ENCODE measurements at regions not wholly inside any gene's neighbourhood (a gene's known extent, or its start where the extent isn't known, plus 50 kb on each side); places are given as distances from the start of the nearest gene placed in this dataset.

DNA sequence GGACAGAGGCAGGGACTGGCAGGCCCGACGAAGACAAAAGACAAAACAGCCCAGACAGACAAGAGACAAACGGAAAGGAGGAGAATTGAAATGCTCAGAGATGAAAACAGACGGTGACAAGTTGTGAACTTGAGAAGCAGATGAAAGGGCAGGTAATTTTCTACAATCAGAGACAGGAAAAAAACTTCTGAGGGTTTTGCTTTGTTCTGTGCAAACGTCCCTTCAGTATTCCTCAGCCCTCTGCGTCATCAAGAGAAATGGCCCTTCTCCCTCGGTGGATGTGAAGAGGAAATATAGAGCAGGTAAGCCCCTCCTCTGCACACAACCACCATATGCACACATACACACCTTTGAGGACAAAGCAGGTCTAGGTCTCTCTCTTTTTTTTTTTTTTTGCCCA lies 206.6 kb downstream of the UACA start:
- no peak overlapping the region for H4K5ac ChIP-seq (ENCODE audit: low read depth, low read length)
- no peak overlapping the region for H2BK5ac ChIP-seq (ENCODE audit: low read depth, low read length, poor library complexity, severe bottlenecking)
- H2AK5ac ChIP-seq (ENCODE audit: low read depth, low read length) = no peak overlapping the region
- H3K9me1 ChIP-seq (ENCODE audit: insufficient read depth, low read length) = peaks cover 9% of the 10 kb centered on the region
- H4K8ac ChIP-seq (ENCODE audit: low read depth in 2 of 2, low read length in 2 of 2) = no peak overlapping the region
- no peak overlapping the region for H3K18ac ChIP-seq (ENCODE audit: low read depth, low read length)
- no peak overlapping the region for H2AFZ ChIP-seq (replicated peaks; ENCODE audit: low read length, poor library complexity)
- dilution Hi-C loops (cut with HindIII; ENCODE audit: low sequenced_read_pairs, unreplicated experiment) = no loop called here
- WGBS, 2 experiments (ENCODE audit: extremely low coverage in 2 of 2, insufficient read length in 1 of 2) = no CpG with 5 or more reads among the region's 7 CpGs
- H2BK120ac ChIP-seq (ENCODE audit: low read depth, low read length) = no peak overlapping the region
- H3K9me3 ChIP-seq (ENCODE audit: control insufficient read depth, insufficient read depth, low read length) = peaks cover 2% of the 10 kb centered on the region; the same call in 1 of the 2 replicates
- no peak overlapping the region for H3K4ac ChIP-seq (ENCODE audit: low read depth, low read length)
- peaks cover 65% of the 10 kb centered on the region for H3K27me3 ChIP-seq (ENCODE audit: control insufficient read depth, insufficient read depth, low read length)
- BruUV-seq (replicated peaks) = no TSS peak
- H3K56ac ChIP-seq (ENCODE audit: extremely low read depth, insufficient read depth, low read length) = no peak overlapping the region
- no peaks in the 10 kb centered on the region for H3K79me1 ChIP-seq (ENCODE audit: low read depth in 1 of 2, low read length in 2 of 2)
- intact Hi-C loops (cut with micrococcal nuclease) = no loop called here
- H3K27ac ChIP-seq (ENCODE audit: insufficient read depth, low read length) = no peak overlapping the region
- no peak overlapping the region for H3K23ac ChIP-seq (ENCODE audit: low read depth, low read length)
- in situ Hi-C loops (cut with MboI; ENCODE audit: low sequenced_read_pairs) = no loop called here
- no peak overlapping the region for H2BK15ac ChIP-seq (ENCODE audit: low read depth, low read length)
- ChIA-PET POLR2A (ENCODE audit: unreplicated experiment) (no interaction called here), CTCF (no interaction called here)
- ATAC-seq (ENCODE audit: low read depth) = no peak
- H3K4me3 ChIP-seq (ENCODE audit: insufficient read depth, low read depth, low read length) = no peak overlapping the region
- H3K4me1 ChIP-seq (ENCODE audit: control insufficient read depth, insufficient read depth, low read length) = peaks cover 11% of the 10 kb centered on the region
- no peak for DNase-seq
- no peaks in the 10 kb centered on the region for H4K20me1 ChIP-seq (ENCODE audit: insufficient read depth, low read length)
- no peak overlapping the region for H4K91ac ChIP-seq (ENCODE audit: insufficient read depth, low read depth, low read length)
- H3K9ac ChIP-seq (ENCODE audit: low read depth, low read length) = no peak overlapping the region
- H2AK9ac ChIP-seq (replicated peaks; ENCODE audit: low read depth, low read length, poor library complexity) = no peak overlapping the region
- no peak overlapping the region for H2BK20ac ChIP-seq (ENCODE audit: low read depth, low read length)
- H3K4me2 ChIP-seq (ENCODE audit: low read depth, low read length) = no peak overlapping the region
- H3K14ac ChIP-seq (replicated peaks; ENCODE audit: low read depth, low read length) = no peak overlapping the region
- TF ChIP-seq NFE2L2 (IDR thresholded peaks at IDR 0.05; ENCODE audit: low read depth, low read length) (no peak), RCOR1 (IDR thresholded peaks at IDR 0.05; ENCODE audit: insufficient replicate concordance, low read length) (no peak), CEBPB (IDR thresholded peaks at IDR 0.05; ENCODE audit: low read depth, low read length) (no peak)
- no peaks in the 10 kb centered on the region for H3K36me3 ChIP-seq (ENCODE audit: control insufficient read depth, insufficient read depth, low read length)
